ENCODE measurements at regions not wholly inside any gene's neighbourhood (a gene's known extent, or its start where the extent isn't known, plus 50 kb on each side); places are given as distances from the start of the nearest gene placed in this dataset.
"Not testable (repeated sequence)": the region's sequence is repeated elsewhere in the genome, so short reads cannot be mapped to it uniquely, and the experiment has no call there.

DNA sequence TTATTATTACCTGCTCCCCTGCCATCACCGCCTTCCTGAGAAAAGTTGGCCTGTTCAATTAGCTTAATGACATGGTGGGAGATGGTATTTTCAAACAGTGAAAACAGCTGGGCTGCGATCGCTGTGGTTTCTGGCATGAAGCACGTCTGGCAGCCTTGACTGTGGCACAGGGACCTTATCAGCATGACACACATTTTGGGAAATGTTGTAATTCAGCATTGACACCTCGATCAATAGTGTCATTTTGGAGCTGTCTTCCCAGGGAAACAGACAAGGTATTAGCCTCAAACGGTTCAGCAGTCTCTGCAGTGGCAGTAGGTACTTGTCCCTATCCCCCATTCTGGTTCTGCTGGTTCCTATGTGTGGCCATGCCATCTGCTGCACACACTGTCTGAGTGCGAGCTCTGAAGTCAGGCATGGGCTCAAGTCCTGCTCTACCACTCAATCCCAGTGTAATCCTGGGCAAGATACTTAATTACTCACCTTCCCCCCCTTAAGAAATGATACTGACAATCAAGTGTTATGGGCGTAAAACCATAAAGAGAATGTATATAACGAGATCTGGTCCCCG is 154.5 kb upstream of the KCND3 start:
- no peak overlapping the region for H3K4me3 ChIP-seq (ENCODE audit: low read depth, low read length)
- no peak for TF ChIP-seq POLR2A (IDR thresholded peaks at IDR 0.05; ENCODE audit: extremely low read depth, insufficient read length)
- TF ChIP-seq, protein P1, sequence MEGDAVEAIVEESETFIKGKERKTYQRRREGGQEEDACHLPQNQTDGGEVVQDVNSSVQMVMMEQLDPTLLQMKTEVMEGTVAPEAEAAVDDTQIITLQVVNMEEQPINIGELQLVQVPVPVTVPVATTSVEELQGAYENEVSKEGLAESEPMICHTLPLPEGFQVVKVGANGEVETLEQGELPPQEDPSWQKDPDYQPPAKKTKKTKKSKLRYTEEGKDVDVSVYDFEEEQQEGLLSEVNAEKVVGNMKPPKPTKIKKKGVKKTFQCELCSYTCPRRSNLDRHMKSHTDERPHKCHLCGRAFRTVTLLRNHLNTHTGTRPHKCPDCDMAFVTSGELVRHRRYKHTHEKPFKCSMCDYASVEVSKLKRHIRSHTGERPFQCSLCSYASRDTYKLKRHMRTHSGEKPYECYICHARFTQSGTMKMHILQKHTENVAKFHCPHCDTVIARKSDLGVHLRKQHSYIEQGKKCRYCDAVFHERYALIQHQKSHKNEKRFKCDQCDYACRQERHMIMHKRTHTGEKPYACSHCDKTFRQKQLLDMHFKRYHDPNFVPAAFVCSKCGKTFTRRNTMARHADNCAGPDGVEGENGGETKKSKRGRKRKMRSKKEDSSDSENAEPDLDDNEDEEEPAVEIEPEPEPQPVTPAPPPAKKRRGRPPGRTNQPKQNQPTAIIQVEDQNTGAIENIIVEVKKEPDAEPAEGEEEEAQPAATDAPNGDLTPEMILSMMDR (IDR thresholded peaks at IDR 0.05; ENCODE audit: low read depth, low read length): no peak
- no peak for TF ChIP-seq MYC (IDR thresholded peaks at IDR 0.05; ENCODE audit: low read depth, low read length)
- TF ChIP-seq, protein P2, sequence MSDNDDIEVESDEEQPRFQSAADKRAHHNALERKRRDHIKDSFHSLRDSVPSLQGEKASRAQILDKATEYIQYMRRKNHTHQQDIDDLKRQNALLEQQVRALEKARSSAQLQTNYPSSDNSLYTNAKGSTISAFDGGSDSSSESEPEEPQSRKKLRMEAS (IDR thresholded peaks at IDR 0.05; ENCODE audit: low read depth, low read length): no peak
- no peak for DNase-seq (ENCODE audit: low read depth)

DNA sequence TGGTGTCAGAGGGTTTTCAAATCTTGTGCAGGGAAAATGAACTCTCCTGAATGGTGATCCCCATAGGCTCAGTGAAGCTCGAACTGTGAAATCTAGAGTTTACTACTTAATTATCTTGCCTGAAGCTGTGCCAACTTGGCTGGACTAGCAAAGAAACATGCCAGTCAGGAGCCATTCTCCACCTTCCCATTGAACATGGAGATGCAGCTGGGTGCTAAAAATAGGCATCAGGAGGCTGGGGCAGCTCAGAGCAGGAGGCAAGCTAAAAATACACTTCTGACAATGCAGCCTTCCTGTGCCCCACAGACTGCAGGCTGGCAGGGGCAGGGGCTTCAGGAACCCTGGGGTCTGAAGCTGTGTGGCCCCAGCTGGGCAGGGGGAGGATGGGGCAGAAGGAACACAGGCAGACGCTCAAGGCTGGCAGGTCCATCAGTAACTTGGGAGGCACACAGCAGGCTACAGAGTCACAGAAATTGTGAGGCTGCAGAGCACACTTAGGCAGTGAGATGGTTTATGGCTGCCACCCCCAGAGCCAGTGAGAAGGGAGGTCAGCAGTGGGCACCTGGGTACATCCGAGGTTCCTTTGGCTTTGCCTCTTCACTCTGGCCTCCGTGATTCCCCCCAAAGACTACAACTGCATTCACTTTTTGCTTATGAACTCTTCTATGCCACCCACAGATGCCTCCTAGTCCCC is 155.4 kb upstream of the KCND3 start:
- H3K4me3 ChIP-seq (ENCODE audit: low read depth, low read length): no peak overlapping the region
- TF ChIP-seq POLR2A (IDR thresholded peaks at IDR 0.05; ENCODE audit: extremely low read depth, insufficient read length) (no peak), MYC (IDR thresholded peaks at IDR 0.05; ENCODE audit: low read depth, low read length) (no peak)
- TF ChIP-seq, protein P2 (IDR thresholded peaks at IDR 0.05; ENCODE audit: low read depth, low read length): no peak
- TF ChIP-seq, protein P1 (IDR thresholded peaks at IDR 0.05; ENCODE audit: low read depth, low read length): no peak
- DNase-seq (ENCODE audit: low read depth): no peak

DNA sequence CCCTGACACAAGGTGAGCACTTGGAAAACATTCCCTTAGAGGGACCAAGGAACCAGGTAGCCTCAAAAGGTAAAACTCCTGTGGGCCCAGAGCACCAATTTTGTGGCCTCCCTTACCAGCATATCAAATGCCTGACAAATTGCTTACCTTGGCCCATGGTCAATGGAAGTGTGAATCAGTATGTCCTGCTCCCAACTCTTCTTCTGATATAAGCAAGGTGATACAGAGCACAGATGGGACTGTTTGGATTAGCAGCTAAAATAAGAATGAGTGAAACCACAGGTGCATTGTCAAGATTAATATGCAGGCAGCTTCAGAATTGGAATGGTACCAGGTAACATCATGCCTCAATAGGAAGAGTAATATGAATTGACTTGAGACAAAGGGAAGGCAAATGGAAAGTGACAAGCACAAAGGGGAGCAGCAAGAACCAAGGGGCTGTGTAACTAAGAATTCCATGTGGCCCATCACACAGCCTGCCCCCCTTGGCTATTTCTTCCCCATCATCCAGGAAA is 156.8 kb upstream of the KCND3 start:
- DNase-seq (ENCODE audit: low read depth): no peak
- H3K4me3 ChIP-seq (ENCODE audit: low read depth, low read length): no peak overlapping the region
- TF ChIP-seq, protein P2 (IDR thresholded peaks at IDR 0.05; ENCODE audit: low read depth, low read length): no peak
- TF ChIP-seq, protein P1 (IDR thresholded peaks at IDR 0.05; ENCODE audit: low read depth, low read length): no peak
- TF ChIP-seq MYC (IDR thresholded peaks at IDR 0.05; ENCODE audit: low read depth, low read length): no peak

DNA sequence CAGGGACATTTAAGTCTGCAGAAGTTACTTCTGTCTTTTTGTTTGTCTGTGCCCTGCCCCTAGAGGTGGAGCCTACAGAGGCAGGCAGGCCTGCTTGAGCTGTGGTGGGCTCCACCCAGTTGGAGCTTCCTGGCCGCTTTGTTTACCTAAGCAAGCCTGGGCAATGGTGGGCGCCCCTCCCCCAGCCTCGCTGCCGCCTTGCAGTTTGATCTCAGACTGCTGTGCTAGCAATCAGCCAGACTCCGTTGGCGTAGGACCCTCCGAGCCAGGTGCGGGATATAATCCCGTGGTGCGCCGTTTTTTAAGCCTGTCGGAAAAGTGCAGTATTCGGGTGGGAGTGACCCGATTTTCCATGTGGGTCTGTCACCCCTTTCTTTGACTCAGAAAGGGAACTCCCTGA is 170.7 kb upstream of the KCND3 start:
- DNase-seq (ENCODE audit: low read depth); H3K4me3 ChIP-seq (ENCODE audit: low read depth, low read length): not testable (repeated sequence)

DNA sequence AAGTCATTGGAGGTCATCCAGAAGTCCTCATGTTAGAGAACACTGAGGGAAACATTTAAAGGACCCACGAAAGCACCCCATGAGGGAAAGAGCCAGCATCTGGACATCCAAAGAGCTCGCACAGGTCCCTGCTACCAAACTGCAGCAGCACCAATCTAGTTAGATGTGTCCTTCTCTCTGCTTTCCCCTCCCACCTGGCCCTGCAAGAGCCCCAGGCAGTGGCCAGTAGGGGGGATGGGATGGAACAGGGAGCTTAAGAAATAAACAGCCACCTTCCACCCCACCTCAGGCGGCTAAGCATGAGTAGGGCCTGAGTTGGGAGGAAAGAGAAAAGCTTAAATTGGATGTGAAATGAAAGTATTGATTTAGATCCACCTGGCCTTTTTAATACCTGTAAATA is 175.9 kb upstream of the KCND3 start:
- TF ChIP-seq, protein P1 (IDR thresholded peaks at IDR 0.05; ENCODE audit: low read depth, low read length): no peak
- TF ChIP-seq, protein P2 (IDR thresholded peaks at IDR 0.05; ENCODE audit: low read depth, low read length): no peak
- TF ChIP-seq POLR2A (IDR thresholded peaks at IDR 0.05; ENCODE audit: extremely low read depth, insufficient read length) (no peak), MYC (IDR thresholded peaks at IDR 0.05; ENCODE audit: low read depth, low read length) (no peak)
- DNase-seq (ENCODE audit: low read depth): no peak
- no peak overlapping the region for H3K4me3 ChIP-seq (ENCODE audit: low read depth, low read length)

DNA sequence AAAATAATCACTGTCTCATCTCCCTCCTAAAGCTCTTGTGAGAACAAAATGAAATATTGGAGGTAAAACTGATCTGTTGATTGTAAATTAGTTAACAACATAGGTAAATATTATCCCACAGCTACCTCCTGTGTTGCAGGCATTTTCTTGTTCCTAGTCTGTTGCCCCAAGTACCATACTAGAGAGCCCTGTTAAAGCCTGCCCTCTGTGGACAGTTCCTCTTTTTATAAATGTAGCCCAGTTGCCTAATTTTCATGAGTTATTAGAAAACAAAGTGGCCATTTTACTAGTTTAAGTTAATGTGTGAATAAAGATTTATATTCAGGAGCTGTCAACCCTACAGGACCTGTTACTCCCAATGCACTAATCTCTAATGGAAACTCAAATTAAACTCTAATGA is 180.0 kb upstream of the KCND3 start:
- DNase-seq (ENCODE audit: low read depth): no peak
- TF ChIP-seq, protein P2 (IDR thresholded peaks at IDR 0.05; ENCODE audit: low read depth, low read length): no peak
- H3K4me3 ChIP-seq (ENCODE audit: low read depth, low read length): no peak overlapping the region
